HCEC 1CT (cell line): ENCODE measurements at regions not wholly inside any gene's neighbourhood (a gene's known extent, or its start where the extent isn't known, plus 50 kb on each side); places are given as distances from the start of the nearest gene placed in this dataset.
A peak's percentile ranks its signal among the peaks of the same experiment; 100 is the strongest.

ENCODE experiments used
- DNase-seq: peaks from one replicate; pipeline ENCODE4 v3.0.0-alpha.2; 2017

DNA sequence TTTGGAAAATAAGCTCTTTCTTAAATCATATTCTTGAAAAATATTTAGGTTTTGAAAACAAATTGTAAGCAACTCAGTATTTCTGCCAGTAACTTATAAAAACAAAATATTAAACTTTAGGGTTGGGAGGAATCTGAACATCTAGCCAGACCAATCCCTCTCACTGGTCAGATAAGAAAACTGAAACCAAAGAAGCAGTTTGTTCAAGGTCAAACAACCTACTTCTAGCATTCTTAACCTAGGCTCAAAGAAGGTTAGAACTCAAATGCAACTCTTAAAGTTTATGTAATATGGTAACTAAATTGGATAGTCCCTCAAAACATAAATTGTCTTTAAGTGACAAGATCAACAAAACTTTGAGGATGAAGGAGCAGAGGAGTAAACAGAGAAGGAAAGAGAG, 374.9 kb upstream of the TNC start:
- DNase-seq: no peak

DNA sequence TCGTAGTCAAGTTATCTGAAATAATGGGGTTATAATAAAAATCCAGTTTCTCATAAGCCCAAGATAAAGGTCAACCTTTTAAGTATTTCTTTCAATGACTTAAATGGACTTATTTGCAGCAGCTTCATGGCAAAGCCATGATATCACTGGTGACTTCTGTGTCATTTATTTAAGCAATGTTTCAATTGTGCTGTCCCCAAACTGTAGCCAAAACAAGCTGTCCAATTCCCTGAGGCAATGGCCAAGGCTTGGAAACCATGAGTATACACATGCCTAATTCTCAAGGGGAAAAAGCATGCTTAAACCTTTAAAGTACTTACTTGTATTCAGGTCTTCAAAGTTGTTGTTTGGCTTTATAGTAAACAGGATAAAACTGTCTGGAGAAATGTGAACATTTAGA, 376.4 kb upstream of the TNC start:
- DNase-seq: no peak

DNA sequence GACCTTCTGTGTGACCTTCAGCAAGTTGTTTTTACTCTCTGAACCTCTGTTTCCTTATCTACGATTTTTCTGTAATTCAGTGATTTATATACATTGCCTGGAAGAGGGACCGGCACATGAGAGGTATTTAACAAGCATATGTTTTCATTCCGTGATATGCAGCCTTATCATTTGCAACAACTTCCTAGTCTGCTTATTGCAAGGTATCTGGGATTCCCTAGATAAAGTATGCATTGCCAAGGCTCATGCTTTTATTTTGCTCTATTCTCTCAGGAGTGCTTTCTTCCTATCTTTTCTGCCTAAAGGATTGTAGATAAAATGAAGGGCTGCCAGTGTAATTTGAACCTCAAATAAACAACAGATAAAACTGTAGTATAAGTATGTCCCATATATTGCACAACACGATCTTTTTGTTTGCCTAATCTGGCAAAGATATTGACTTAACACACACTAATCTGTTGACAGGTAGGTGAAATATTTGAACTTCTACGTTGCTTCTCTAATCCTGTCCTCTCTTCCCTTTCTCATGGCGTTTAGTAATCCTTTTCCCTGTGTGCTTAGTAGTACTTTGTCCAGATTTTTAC, 377.2 kb upstream of the TNC start:
- no peak for DNase-seq

DNA sequence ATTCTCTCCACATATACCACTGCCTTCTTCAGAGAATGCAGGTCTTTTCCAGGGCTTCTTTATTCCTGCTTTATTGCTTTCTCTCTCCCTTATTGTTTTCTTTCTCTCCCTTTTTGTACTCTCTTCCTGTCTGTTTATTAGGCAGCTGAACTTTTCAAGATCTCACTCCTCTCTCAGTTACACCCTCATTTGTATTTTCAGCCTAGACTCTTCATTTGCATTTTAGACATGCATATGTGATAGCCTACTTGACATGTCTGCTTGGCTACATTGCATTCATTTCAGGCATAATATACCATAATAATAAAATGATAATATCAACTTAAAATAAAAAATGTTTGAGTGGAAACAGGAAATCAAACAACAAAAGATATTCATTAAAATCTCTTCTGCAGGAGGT, 377.9 kb upstream of the TNC start:
- DNase-seq: no peak

DNA sequence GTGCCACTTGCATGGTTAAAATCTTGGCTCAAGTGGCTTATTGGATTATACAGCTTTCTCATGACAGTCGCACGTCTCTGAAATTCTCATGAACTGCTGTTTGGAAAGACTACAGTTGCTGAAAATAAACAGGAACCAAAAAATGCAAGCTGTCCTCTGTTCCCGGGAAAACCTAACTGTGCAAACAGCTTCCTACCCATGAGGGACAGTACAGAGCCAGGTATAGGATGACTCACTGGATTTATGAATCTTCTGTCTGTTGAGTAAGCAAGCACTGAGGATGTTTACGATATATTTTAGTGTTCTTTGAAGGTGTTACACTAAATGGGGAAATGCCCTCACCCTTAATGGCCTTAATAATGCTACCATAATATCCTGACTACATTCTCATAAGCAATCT, 380.3 kb upstream of the TNC start:
- no peak for DNase-seq

DNA sequence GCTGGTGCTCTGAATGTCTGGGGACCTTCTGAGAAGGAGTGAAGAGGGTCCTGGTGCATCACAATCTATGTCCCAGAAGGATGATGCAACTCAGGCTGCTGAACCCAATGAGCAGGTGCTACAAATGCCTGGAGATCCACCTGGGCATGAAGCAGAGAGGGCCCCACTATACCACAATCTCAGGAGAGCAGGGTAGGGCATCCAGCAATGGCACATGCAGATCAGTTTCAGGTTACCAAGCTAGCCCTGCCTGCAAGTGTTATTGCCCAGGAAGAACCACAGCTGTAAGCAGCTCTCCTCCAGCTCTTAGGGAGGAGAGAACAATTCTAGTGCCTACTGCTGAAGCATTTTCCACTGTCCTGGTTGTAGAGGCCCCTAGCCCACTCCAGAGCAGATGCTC, 389.2 kb upstream of the TNC start:
- DNase-seq: no peak

DNA sequence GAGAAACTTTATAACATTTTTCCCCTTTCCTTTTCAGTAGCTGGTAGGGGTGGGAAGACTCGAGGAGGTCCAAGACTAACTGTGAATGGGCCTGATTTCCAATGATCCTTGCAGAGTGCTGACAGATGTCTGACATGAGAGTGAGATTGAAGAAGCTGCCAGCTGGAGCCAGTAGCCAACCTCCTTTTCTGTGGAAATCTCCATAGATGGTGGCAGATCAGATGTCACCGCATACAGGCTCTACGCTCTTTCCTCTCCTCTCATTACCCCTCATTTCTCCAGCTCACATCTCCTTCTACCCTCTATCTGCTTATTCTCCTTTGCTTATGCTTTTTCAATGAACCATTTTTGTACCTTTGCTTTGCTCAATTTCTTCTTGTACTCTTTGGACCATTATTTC, 395.2 kb upstream of the TNC start:
- DNase-seq: no peak

DNA sequence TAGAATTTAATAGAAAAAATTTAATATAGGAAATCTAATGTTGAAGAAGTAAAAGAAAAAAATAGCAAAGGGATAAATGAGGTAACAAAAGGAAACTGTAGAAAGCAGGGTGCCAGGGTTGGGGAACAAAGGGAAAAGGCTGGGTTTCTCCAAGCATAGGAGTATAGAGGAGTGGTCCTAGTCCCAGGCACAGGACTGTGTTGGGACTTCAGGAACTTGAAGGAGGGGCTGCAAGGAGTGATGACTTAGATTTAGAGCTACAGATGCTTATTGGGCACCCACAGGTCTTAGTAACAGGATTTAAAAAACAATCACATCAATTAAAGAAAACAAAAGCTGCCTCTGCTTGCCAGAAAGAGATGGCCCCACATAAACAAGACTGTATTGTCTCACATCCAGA, 396.5 kb upstream of the TNC start:
- no peak for DNase-seq

DNA sequence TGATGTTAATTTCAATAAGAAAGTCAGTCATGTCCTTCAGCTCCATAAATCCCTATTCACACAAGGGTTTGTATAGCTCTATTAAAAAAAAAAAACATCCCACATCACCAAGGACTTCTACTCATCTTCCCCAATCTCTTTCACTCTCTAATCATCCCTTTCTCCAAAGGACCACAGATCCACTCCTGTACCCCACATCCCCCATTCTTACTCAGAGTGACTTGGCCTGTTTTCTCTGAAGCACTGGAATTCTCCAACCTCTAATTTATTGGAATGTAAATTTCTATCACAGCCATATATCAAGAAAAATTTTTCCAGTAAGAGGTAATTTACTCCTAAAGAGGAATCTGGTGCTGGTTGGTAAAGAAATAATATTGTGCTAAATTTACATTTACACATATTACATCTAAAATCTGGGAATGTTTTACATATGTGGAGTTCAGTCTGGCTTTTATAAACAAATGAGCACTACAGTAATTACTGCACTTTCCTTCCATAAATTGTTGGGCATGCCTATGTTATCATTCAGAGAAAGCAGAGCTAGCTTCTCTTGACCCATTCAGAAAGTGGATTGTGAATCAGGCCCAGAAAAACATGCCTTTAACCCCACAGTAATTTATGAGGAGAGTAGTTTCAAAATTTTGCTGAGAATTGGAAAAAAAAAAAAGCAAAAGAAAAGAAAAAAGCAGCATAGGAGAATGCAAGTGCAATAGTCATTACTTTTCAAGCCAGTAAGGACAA, 399.5 kb upstream of the TNC start:
- DNase-seq: no peak

DNA sequence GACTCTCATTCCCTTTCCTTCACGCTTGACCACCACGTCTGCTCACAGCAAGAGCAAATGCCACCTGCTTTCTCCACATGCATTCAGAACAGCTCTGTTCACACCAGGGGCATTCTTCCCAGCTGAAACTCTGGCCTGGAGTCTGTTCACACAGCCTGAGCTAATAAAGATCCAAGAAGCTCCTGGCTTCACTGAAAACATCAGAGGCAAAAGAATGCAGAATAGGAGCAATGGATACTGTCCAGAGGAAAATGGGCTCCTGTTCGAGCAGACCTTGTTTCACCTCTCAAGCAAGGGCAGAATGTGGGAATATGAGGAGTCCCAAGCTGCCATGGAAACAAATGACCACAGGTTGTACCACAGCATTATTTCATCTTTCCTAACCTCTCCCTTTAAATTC, 402.7 kb upstream of the TNC start:
- no peak for DNase-seq

DNA sequence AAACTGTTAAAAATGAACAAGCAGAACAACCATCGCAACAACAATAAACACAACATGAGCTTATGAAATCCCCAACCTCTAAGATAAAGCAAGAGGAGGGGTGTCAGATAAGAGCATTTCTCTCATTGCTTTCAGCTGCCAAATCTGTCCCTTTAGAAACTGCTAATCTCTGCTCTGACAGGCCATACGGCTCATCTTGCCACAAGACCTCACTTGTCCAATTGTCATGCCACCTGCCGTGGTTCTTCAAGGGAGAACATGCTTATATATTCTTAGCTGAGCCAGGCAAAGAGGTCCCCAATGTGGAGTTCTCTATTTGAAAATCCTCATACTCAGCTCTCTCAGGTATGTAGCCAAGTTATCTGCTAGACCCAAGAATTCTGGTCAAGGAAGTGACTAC, 405.0 kb upstream of the TNC start:
- no peak for DNase-seq

DNA sequence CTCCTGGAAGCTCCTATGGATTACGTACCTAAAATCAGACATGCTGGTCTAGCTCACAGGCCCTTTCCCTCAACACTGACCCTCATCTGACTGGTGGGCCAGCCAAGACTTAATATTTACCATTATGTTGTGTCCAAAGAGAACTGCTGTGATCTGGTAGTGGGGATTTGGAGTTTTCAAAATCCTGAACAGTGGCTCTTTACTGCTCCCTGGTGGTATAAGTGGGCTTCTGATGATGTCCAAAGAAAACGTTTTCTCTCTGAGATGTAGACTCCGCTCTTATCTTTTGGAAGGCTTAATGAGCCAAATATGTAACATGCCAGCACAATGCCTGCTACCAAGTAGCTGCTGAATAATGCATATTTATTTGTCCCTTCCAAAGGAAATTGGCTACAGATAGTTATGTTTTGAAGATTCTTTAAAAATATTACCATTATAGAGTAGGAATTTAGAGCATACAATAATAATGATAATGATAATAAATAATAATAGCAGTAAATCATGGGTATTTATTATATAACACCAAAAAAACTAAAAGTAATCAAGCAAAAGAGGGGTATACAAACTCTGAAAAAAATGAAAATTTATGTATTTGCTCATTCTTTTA, 406.6 kb upstream of the TNC start:
- peak; percentile 55 for DNase-seq

DNA sequence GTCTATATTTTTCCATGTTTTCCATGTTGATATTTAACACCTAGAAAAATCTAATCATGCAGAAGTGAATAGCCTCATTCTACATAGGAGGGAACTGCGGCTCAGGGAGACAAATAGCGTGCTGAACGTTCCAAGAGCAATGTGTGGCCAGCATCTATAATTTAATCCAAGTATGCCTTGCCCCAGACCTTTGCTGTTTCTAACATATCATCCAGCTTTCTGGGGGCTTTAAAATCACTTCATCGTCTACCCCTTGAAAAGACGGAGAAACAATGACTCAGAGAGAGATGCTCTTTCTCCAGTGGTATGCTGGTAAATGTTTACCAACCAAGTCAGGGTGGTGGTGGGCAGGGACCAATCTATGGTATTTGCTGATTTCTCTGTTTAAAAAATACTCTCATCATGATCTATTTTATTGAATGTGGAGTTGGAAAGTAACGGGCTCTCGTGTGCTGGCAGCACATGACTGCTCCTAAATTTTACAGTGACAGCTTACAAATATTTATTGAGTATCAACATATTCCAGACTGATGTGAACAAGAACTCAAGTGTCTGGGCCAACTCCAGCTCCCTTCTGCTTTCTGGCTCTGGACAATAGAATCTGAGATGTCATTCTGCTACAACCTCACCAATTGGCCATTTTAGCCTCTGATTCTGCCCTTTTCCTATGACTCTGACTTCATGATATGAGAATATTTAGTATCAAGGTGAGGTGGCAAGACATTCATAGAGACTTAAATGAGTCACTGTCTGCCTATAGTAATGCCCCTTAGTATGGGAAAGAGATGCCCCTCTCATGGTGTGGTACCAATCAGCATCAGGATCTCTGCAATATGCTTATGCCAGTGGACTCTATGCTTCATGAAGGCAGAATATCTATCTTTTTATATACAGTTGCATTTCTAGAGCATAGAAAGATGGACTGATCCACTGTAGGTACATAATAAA, 407.4 kb upstream of the TNC start:
- DNase-seq: no peak

DNA sequence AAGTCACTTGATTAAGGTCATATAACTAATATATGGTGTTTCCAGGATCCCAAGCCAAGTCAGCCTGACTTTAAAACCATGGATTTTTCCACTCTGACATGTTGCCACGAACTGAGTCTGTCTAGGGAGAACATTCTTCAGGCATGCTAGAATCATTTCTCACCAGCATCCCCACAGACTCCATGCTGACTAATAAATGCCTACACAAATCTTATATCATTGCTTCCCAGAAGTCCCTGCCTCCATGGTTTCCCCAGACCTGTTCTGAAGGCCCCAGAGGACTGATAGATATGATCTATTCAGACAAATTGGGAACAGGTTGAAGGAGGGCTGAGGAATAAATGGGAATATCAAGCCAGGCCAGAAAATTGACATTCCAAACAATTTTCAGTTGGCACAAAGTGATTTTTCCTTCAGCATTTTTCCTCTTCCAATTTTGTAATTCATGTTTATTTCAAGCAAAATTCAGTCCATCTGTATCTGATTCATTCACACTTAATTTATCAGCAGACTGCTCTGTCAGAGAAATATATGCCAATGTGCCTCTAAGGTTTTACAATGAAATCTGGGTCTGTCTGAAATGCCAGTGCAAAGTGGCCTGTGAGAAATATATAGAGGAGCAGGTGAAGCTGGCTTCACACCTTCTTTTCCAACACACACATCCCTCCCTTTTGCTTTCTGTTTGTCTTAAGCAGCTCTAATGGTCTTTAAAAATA, 413.6 kb upstream of the TNC start:
- peak; percentile 64 for DNase-seq

DNA sequence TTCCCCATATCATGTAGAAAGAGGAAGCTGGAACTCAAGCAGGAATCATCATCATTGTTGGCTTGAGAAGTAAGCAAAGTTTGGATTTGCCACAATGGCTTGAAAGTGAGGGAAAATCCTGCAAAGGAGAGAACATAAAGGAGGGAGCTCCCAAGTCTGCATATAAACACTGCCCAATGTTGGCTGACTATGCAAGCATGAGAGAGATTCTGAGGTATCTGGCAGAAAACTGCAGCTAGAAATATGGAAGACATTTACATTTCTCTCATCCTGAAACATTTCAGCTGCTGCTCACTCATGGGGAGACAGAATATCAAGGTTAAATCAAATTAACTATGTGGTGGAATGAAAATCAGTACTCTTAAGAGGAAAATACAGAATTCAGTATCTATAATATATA, 415.6 kb upstream of the TNC start:
- DNase-seq: no peak

DNA sequence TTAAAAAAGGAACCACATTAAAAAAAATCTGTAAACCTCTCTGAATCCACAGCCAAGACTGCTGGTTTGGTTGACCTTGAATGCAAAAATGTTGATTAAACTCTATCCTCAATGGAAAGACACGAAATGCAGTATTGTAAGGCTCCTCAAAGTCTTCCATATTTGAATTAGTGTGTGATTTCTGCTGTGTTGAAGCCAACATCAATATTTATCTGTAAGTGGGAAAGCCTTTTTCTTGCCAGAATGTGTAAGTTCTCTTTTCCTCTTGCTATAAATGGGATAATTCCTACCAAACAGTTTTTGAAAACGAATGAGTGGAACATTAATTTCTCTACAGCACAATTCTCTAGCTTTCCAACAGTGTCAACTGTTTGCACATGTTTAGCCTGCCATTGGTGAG, 422.1 kb upstream of the TNC start:
- DNase-seq: no peak

DNA sequence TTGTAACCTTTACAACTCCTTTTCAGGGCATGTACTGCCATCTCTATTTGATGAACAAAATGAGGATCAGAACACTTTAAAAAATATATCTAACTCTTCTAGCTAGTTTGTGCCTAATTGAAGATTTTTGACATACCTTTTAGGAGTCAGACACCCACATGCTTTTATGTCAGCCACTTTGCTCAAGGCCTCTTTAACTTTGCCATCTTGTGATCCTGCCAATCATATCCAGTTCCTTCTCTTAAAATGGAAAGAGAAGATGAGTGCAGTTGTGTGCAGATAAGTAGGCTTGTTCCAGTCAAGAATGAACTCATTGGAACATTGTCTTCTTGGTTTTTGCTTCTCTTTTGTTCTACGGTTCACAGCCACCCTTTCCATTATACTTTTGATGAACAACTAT, 425.6 kb upstream of the TNC start:
- no peak for DNase-seq

DNA sequence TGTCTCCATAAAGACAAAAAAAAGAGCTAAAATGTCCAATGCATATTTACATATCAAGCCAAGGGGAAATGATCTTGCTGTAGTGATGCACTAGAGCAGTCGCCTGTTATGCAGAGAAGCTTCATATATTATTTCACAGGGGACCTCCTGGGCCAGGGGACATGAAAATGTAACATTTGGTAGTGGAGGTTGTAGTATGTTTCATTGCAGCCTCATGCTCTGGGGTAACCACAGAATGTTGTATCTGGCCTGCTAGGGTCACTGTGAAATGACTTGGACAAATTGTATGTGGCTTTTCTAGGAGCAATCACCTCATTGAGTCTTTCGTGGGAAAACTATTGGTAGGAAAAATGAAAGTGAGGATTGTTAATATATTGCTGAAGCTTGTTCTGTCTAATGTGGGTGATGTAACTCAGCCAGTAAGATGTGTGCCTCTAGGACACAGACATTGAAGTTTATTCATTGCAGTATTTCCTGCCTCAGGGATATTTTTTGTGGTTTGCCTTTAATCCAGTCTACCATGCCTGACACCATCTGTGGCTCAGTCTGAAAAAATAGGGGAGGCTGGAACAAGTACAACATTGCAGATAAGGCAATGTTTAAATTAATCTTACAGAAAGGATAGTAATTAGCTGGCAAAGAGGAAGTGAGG, 430.8 kb upstream of the TNC start:
- peak; percentile 6 for DNase-seq

DNA sequence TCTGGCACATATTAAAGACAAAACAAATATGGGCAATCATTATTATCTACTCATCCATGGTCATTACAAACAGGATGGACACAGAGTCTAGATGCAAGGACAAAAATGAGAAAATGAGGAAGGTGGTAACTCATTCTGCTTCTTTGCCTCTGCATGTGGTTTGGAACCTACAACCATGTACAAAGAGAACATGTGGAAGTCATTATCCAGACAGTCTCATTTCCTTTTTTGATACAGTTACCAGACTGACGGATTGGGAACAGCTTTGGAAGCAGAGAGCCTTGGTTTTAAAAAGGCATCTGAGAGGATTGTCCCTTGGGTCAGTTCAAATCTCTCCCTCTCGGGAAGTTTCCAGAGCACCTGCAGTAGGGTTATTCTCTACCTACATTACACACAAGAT, 433.4 kb upstream of the TNC start:
- DNase-seq: peak; percentile 12

DNA sequence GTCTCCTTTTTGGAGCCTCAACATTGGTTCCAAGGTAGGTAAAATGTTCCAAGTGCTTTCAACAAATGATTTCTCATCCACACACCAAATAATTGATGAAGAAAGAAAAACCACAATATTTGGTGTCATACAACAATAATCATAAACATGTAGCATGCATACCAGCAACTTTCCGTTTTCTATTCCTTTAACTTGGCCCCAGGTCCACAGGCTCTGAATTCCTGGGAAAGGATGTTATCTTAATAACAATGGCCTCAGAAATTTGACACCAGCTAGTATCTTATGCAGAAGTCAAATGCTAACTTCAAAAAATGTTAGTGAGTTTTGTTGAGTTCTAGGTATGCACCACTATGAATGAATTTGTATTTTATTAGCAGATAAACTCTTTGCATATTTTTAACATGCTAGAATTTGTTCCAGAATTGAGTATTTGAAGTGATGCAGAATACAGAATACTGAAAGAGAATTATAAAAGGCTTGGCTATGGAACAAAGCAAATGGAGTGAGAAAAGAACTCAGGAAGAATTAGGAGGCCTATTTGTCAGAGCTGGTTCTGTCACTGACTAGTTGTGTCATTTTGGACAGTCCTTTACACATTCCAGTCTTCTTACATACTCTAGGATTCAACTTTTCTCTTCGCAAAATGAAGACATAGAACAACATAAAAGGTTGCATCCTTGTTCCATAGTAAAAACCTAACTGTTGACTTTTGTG, 435.3 kb upstream of the TNC start:
- DNase-seq: no peak

DNA sequence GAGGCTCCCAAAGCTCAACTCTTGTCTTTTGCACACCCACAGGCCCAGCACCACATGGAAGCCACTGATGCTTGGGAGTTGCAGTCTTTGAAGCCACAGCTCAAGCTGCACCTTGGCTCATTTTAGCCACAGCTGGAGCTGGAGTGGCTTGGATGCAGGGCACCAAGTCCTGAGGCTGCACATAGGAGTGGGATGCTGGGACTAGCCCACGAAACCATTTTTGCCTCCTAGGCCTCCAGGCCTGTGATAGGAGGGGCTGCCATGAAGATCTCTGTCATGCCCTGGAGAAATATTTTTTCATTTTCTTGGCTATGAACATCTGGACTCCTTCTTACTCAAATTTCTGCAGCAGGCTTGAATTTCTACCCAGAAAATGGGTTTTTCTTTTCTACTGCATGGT, 438.5 kb upstream of the TNC start:
- no peak for DNase-seq

DNA sequence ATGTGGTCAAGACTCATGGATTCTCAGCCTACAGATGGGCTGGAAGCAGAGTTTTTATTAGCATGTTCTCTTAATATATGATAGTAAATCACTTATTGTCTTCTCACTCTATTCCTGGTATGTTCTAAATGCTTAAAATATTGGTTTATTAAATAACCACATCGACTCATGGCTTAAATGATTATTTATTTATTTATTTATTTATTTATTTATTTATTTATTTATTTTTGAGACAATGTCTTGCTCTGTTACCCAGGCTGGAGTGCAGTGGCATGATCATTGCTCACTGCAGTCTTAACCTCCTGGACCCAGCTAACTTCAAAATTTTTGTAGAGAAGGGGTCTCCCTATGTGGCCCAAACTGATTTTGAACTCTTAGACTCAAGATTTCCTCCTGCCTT, 457.2 kb upstream of the TNC start:
- DNase-seq: no peak
